ENCODE measurements at regions not wholly inside any gene's neighbourhood (a gene's known extent, or its start where the extent isn't known, plus 50 kb on each side); places are given as distances from the start of the nearest gene placed in this dataset.

- no peaks in the 10 kb centered on the region for H3K27me3 ChIP-seq (ENCODE audit: insufficient read depth, low read length)
- H3K9me3 ChIP-seq (ENCODE audit: low read depth, low read length), result no peaks in the 10 kb centered on the region
- no peak for DNase-seq (ENCODE audit: insufficient read length, low spot score, missing footprints)
- no peak overlapping the region for H3K27ac ChIP-seq (ENCODE audit: low read depth, low read length)
- no peak overlapping the region for H3K4me3 ChIP-seq (ENCODE audit: insufficient read depth, low read length)
- H3K36me3 ChIP-seq (ENCODE audit: insufficient read depth, low read length), result no peaks in the 10 kb centered on the region
- no peak overlapping the region for H2AFZ ChIP-seq (ENCODE audit: low read length)
- no peaks in the 10 kb centered on the region for H3K4me1 ChIP-seq (ENCODE audit: insufficient read depth, low read length)
- TF ChIP-seq CTCF (IDR thresholded peaks at IDR 0.05; ENCODE audit: extremely low read depth, low read depth, low read length), result no peak
- H4K20me1 ChIP-seq (ENCODE audit: insufficient read depth, low read length), result no peaks in the 10 kb centered on the region
- no peak overlapping the region for H3K4me2 ChIP-seq (ENCODE audit: insufficient read depth, low read length)
- H3K79me2 ChIP-seq (ENCODE audit: insufficient read depth, low read length), result no peaks in the 10 kb centered on the region
Measured at GRCh38 chr2:4066217-4066616, 362.8 kb downstream of the DCDC2C start.

GRCh38 chr2:4073026-4073569 lies 369.7 kb downstream of the DCDC2C start:
- Histone ChIP-seq H3K4me3 (ENCODE audit: insufficient read depth, low read length) (no peak overlapping the region), H3K9me3 (ENCODE audit: low read depth, low read length) (no peaks in the 10 kb centered on the region), H4K20me1 (ENCODE audit: insufficient read depth, low read length) (no peaks in the 10 kb centered on the region), H3K4me2 (ENCODE audit: insufficient read depth, low read length) (no peak overlapping the region), H3K4me1 (ENCODE audit: insufficient read depth, low read length) (no peaks in the 10 kb centered on the region), H3K79me2 (ENCODE audit: insufficient read depth, low read length) (no peaks in the 10 kb centered on the region), H3K27ac (ENCODE audit: low read depth, low read length) (no peak overlapping the region), H2AFZ (ENCODE audit: low read length) (no peak overlapping the region), H3K27me3 (ENCODE audit: insufficient read depth, low read length) (no peaks in the 10 kb centered on the region), H3K36me3 (ENCODE audit: insufficient read depth, low read length) (no peaks in the 10 kb centered on the region)
- DNase-seq (ENCODE audit: insufficient read length, low spot score, missing footprints), result no peak
- no peak for TF ChIP-seq CTCF (IDR thresholded peaks at IDR 0.05; ENCODE audit: extremely low read depth, low read depth, low read length)

GRCh38 chr2:4077017-4077416 lies 373.6 kb downstream of the DCDC2C start:
- TF ChIP-seq CTCF (IDR thresholded peaks at IDR 0.05; ENCODE audit: extremely low read depth, low read depth, low read length), result no peak
- H3K4me2 ChIP-seq (ENCODE audit: insufficient read depth, low read length), result no peak overlapping the region
- no peaks in the 10 kb centered on the region for H3K27me3 ChIP-seq (ENCODE audit: insufficient read depth, low read length)

GRCh38 chr2:4085186-4085585 lies 381.8 kb downstream of the DCDC2C start:
- no peak overlapping the region for H3K27ac ChIP-seq (ENCODE audit: low read depth, low read length)
- TF ChIP-seq CTCF (IDR thresholded peaks at IDR 0.05; ENCODE audit: extremely low read depth, low read depth, low read length), result no peak
- no peaks in the 10 kb centered on the region for H3K36me3 ChIP-seq (ENCODE audit: insufficient read depth, low read length)
- H3K4me1 ChIP-seq (ENCODE audit: insufficient read depth, low read length), result no peaks in the 10 kb centered on the region
- no peak overlapping the region for H3K4me3 ChIP-seq (ENCODE audit: insufficient read depth, low read length)
- H3K4me2 ChIP-seq (ENCODE audit: insufficient read depth, low read length), result no peak overlapping the region
- no peak for DNase-seq (ENCODE audit: insufficient read length, low spot score, missing footprints)
- no peaks in the 10 kb centered on the region for H3K79me2 ChIP-seq (ENCODE audit: insufficient read depth, low read length)
- H4K20me1 ChIP-seq (ENCODE audit: insufficient read depth, low read length), result no peaks in the 10 kb centered on the region
- peaks cover 5% of the 10 kb centered on the region for H3K9me3 ChIP-seq (ENCODE audit: low read depth, low read length)
- H3K27me3 ChIP-seq (ENCODE audit: insufficient read depth, low read length), result no peaks in the 10 kb centered on the region
- H2AFZ ChIP-seq (ENCODE audit: low read length), result no peak overlapping the region

More at GRCh38 chr2:4077017-4077416, 373.6 kb downstream of the DCDC2C start:
- H3K9me3 ChIP-seq (ENCODE audit: low read depth, low read length), result no peaks in the 10 kb centered on the region
- H2AFZ ChIP-seq (ENCODE audit: low read length), result no peak overlapping the region
- H4K20me1 ChIP-seq (ENCODE audit: insufficient read depth, low read length), result no peaks in the 10 kb centered on the region
- H3K4me3 ChIP-seq (ENCODE audit: insufficient read depth, low read length), result no peak overlapping the region
- H3K27ac ChIP-seq (ENCODE audit: low read depth, low read length), result no peak overlapping the region
- H3K79me2 ChIP-seq (ENCODE audit: insufficient read depth, low read length), result no peaks in the 10 kb centered on the region
- no peaks in the 10 kb centered on the region for H3K36me3 ChIP-seq (ENCODE audit: insufficient read depth, low read length)
- no peaks in the 10 kb centered on the region for H3K4me1 ChIP-seq (ENCODE audit: insufficient read depth, low read length)
- no peak for DNase-seq (ENCODE audit: insufficient read length, low spot score, missing footprints)
